HepG2 (cell line): ENCODE measurements at regions not wholly inside any gene's neighbourhood (a gene's known extent, or its start where the extent isn't known, plus 50 kb on each side); places are given as distances from the start of the nearest gene placed in this dataset.

Experiments
- FOSL2 ChIP-seq: sonication (generic); formaldehyde crosslinking; IDR thresholded peaks from 2 replicates; pipeline ENCODE4 v1.4.0; 2020; ENCODE audit warnings: missing genetic modification reagents
- FOXK1 ChIP-seq: sonication (generic); formaldehyde crosslinking; IDR thresholded peaks from 2 replicates; pipeline ENCODE4 v1.4.0; 2020; ENCODE audit warnings: low read depth, missing genetic modification reagents, borderline replicate concordance
- GABPA ChIP-seq, 2 experiments: IDR thresholded peaks; 2 replicates each; pipeline ENCODE4 v1.6.1; 2011 to 2016; ENCODE audit warnings: low read depth in 2 of 2, low read length in 1 of 2, missing biosample characterization in 1 of 2, missing genetic modification characterization in 1 of 2
- TBL1XR1 ChIP-seq: fragments of 150-350 bp; IDR thresholded peaks from 2 replicates; pipeline ENCODE4 v1.6.1; 2014; ENCODE audit warnings: borderline replicate concordance, low read length; ENCODE audit not compliant: partially characterized antibody
- YEATS4 ChIP-seq: sonication (generic); formaldehyde crosslinking; IDR thresholded peaks from 2 replicates; pipeline ENCODE4 v1.4.0; 2020; ENCODE audit warnings: missing genetic modification reagents, borderline replicate concordance
- TF ChIP-seq, protein P1 (sequence below): sonication (generic); formaldehyde crosslinking; IDR thresholded peaks from 2 replicates; pipeline ENCODE4 v1.4.0; 2020; ENCODE audit warnings: mild to moderate bottlenecking, missing genetic modification reagents

DNA sequence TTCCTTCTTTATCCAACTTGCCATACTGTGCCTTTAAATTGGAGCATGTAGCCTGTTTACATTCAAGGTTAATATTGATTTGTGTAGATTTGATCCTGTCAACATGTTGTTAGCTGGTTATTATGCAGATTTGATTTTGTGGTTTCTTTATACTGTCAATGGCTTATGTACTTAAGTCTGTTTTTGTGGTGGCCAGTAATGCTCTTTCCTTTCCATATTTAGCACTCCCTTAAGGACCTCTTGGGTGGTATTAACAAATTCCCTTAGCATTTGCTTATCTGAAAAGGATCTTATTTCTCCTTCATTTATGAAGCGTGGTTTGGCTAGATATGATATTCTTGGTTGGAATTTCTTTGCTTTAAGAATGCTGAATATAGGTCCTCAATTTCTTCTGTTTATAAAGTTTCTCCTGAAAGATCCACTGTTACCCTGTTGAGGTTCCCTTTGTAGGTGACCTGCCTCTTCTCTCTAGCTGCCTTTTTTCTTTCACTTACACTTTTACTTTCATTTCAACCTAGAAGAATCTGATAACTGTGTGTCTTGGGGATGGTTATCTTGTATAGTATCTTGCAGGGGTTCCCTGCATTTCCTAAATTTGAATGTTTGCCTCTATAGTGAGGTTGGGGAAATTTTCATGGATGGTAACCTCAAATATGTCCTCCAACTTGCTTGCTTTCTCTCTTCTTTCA lies 86.9 kb upstream of the NEGR1 start:
- TF ChIP-seq FOSL2 (CRISPR knock-in tag) (no peak), FOXK1 (no peak), GABPA (IDR thresholded peaks at IDR 0.05; ENCODE audit: low read depth, low read length) (no peak), GABPA (CRISPR knock-in tag; IDR thresholded peaks at IDR 0.05; ENCODE audit: low read depth) (no peak), YEATS4 (CRISPR knock-in tag) (no peak), TBL1XR1 (no peak)
- TF ChIP-seq, protein P1, sequence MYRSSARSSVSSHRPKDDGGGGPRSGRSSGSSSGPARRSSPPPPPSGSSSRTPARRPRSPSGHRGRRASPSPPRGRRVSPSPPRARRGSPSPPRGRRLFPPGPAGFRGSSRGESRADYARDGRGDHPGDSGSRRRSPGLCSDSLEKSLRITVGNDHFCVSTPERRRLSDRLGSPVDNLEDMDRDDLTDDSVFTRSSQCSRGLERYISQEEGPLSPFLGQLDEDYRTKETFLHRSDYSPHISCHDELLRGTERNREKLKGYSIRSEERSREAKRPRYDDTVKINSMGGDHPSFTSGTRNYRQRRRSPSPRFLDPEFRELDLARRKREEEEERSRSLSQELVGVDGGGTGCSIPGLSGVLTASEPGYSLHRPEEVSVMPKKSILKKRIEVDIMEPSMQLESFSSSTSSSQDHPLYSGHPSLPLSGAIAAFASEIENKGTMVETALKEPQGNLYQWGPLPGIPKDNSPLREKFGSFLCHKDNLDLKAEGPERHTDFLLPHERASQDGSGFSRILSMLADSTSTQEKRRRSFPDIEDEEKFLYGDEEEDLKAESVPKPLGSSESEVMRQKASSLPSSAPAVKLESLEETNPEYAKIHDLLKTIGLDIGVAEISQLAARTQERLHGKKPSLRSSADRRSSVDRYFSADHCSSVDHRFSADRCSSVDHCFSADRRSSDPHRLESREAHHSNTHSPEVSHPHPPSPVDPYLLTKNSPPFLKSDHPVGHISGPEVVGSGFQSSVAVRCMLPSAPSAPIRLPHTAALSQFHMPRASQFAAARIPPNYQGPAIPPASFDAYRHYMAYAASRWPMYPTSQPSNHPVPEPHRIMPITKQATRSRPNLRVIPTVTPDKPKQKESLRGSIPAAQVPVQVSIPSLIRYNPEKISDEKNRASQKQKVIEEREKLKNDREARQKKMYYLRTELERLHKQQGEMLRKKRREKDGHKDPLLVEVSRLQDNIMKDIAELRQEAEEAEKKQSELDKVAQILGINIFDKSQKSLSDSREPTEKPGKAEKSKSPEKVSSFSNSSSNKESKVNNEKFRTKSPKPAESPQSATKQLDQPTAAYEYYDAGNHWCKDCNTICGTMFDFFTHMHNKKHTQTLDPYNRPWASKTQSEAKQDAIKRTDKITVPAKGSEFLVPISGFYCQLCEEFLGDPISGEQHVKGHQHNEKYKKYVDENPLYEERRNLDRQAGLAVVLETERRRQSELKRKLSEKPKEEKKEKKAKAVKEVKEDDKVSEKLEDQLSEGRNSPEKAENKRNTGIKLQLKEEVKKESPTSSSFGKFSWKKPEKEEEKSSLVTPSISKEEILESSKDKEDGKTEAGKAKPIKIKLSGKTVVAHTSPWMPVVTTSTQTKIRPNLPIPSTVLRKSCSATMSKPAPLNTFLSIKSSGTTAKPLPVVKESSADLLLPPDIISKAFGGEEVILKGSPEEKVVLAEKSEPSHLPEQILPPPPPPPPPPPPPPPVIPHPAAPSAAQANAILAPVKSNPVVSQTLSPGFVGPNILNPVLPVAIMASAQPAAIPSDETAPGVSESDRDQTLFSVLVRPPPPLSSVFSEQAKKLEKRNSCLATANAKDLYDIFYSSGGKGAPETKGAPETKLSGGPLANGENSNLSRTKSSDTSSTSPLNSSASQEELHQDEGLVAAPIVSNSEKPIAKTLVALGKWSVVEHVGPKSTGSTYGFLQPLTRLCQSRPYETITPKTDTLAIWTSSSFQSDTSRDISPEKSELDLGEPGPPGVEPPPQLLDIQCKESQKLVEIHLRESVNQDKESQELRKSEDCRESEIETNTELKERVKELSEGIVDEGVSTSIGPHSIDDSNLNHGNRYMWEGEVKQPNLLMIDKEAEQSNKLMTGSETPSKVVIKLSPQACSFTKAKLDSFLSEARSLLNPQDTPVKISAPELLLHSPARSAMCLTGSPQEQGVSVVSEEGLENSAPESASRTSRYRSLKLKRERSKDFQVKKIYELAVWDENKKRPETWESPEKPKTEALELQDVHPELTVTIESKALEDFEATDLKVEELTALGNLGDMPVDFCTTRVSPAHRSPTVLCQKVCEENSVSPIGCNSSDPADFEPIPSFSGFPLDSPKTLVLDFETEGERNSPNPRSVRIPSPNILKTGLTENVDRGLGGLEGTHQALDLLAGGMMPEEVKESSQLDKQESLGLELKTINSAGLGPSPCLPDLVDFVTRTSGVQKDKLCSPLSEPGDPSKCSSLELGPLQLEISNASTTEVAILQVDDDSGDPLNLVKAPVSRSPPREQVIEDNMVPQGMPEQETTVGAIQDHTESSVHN (CRISPR knock-in tag), result no peak
